ENCODE measurements at regions not wholly inside any gene's neighbourhood (a gene's known extent, or its start where the extent isn't known, plus 50 kb on each side); places are given as distances from the start of the nearest gene placed in this dataset.
"Not testable (repeated sequence)": the region's sequence is repeated elsewhere in the genome, so short reads cannot be mapped to it uniquely, and the experiment has no call there.

DNA sequence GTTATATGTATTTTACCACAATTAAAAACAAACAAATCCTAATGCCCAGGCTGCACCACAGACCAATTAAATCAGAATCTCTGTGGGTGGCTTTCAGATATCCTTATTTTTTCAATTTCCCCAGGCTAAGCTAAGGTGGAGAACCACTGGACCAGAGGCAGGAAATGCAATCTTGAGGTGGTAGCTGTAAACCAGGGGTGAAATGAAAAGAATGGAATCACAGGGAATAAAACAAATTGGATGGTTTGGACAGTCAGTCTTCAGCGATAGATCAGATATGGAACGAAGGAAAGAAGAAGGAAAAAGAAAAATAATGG lies 215.4 kb downstream of the KCNRG start:
- ATAC-seq (replicated peaks) = peak; percentile 16
- peaks cover 31 to 32% of the 10 kb centered on the region in 2 donors for H3K4me1 Mint-ChIP-seq (ENCODE audit: low read depth in 2 of 2)
- peak overlapping the region in 1 of 2 donors; percentile 1 for H3K4me3 Mint-ChIP-seq
- no peaks in the 10 kb centered on the region for H3K27me3 Mint-ChIP-seq
- H3K27ac Mint-ChIP-seq = peak overlapping the region in 1 of 2 donors; percentile 8
- no peaks in the 10 kb centered on the region for H3K36me3 Mint-ChIP-seq (ENCODE audit: insufficient read depth)
- no peak for DNase-seq
- H3K9me3 Mint-ChIP-seq = peaks cover 0 to 4% of the 10 kb centered on the region in 2 donors

DNA sequence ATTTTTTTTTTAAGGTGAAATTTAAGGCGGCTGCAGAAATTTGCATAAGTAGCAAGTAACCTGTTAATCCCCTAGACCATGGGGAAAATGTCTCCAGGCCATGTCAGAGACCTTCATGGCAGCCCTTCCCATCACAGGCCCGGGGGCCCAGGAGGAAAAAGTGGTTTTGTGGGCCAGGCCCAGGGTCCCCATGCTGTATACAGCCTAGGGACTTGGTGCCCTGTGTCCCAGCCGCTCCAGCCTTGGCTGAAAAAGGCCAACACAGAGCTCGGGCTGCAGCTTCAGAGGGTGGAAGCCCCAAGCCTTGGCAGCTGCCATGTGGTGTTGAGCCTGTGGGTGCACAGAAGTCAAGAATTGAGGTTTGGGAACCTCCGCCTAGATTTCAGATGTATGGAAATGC lies 218.3 kb downstream of the KCNRG start:
- ATAC-seq (replicated peaks); DNase-seq; H3K36me3 Mint-ChIP-seq (ENCODE audit: insufficient read depth); H3K4me3 Mint-ChIP-seq; H3K27ac Mint-ChIP-seq; H3K9me3 Mint-ChIP-seq; H3K27me3 Mint-ChIP-seq: not testable (repeated sequence)
- peaks cover 34% of the 10 kb centered on the region in 2 donors for H3K4me1 Mint-ChIP-seq (ENCODE audit: low read depth in 2 of 2)

DNA sequence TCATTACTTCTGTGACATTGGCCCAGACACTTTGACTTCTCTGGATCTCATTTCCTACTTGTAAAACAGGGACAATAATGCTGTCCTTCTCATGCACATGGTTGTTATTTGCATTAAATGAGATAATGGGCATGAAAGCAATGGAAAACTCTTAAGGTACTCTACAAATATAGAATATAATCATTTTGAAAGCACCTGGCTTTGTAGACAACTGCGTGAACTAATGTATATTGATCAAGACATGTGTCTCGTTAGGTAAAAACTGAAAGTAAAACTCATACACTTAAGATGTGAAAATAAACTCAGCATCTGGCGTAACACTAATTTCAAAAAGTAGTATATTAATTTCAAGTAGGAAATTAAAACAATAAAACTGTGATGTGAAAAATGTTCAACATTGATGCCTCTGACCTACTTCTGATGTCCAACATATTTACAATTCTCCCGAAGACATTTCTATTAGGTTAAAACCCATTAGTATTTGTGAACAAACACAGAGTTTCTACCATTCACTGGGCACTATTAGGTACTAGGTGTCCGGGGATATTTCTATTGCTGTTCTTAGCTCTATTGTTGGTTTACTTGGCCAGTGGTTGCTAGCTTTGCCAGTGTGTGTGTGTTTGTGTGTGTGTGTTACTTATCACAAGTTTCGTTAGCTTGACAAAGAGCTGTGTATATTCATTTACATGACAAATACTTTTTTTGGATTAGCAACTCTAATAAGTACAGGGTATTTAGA lies 220.5 kb downstream of the KCNRG start:
- Mint-ChIP-seq H3K27me3 (no peaks in the 10 kb centered on the region), H3K4me1 (ENCODE audit: low read depth in 2 of 2) (peaks cover 34 to 38% of the 10 kb centered on the region in 2 donors), H3K36me3 (ENCODE audit: insufficient read depth) (no peaks in the 10 kb centered on the region), H3K27ac (peak overlapping the region; percentile 93 to 95), H3K9me3 (peaks cover 0 to 4% of the 10 kb centered on the region in 2 donors), H3K4me3 (peak overlapping the region; percentile 72 to 77)
- peak; percentile 22 for ATAC-seq (replicated peaks)
- no peak for DNase-seq

DNA sequence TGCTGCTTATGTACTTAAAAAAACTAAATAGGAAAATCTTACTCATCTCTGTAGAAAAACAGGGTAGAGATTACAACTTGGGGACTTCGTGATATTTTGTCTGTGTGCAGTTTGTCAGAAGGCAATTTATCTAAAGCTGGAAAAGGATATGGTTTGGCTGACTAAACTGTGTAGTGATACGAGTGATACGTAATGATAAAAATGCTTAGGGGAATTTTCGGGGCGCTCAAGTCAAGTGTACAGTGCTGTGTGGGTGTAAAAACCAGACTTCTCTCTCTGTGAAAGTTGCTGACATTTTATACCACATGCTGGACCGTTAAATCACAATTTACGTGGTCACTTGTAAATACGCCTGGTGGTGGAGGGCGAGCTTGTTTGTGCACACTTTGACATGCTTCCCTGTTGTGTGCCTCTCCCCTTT lies 221.7 kb downstream of the KCNRG start:
- Mint-ChIP-seq H3K36me3 (ENCODE audit: insufficient read depth) (no peaks in the 10 kb centered on the region), H3K9me3 (peaks cover 0 to 4% of the 10 kb centered on the region in 2 donors), H3K4me1 (ENCODE audit: low read depth in 2 of 2) (peaks cover 34 to 36% of the 10 kb centered on the region in 2 donors), H3K27me3 (no peaks in the 10 kb centered on the region), H3K4me3 (peak overlapping the region; percentile 72 to 77), H3K27ac (peak overlapping the region; percentile 93 to 95)
- DNase-seq (peak; percentile 31 to 41 (median 39)), ATAC-seq (replicated peaks) (peak; percentile 95)

DNA sequence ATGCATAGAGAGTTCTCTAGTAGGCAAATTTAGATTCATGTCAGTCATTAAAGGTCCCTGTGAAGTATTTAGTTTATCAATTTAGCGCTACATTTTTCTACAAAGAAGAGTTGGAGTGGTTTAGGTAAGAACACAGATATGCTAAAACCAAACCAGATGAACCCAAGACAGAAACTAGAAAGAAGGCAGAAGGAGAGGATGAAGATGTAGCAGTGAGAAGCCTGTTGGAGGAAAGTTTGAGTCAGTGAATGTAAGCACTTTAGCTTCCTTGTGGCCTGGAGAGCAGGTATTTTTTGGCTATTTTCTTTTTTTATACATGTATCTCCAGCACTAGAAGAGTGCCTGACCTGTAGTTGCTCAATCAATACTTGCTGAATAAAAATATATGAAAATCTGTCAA lies 223.7 kb downstream of the KCNRG start:
- ATAC-seq (replicated peaks) (no peak), DNase-seq (no peak)
- peak overlapping the region; percentile 93 to 95 for H3K27ac Mint-ChIP-seq
- H3K27me3 Mint-ChIP-seq = no peaks in the 10 kb centered on the region
- peaks cover 34 to 35% of the 10 kb centered on the region in 2 donors for H3K4me1 Mint-ChIP-seq (ENCODE audit: low read depth in 2 of 2)
- H3K4me3 Mint-ChIP-seq = no peak overlapping the region
- H3K36me3 Mint-ChIP-seq (ENCODE audit: insufficient read depth) = no peaks in the 10 kb centered on the region
- H3K9me3 Mint-ChIP-seq = no peaks in the 10 kb centered on the region

DNA sequence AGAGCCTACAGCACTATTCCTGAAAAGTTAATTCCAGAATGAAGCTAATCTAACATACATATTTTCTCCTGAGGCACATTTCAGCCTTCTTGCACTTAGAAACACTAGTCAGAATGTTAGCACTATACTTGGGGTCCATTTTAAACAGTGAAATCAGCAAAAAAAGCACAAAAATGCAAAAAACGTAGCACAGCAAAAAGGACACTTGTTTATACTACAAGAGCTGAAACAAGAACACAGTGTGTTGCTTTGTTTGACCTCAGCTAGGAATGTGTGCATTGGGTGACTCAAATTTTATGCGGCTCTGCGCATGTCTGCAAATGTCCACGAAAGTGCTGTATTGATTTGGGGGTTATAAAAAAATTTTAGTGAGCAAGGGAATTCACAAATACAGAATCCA lies 226.2 kb downstream of the KCNRG start:
- Mint-ChIP-seq H3K27me3 (no peaks in the 10 kb centered on the region), H3K27ac (no peak overlapping the region), H3K36me3 (ENCODE audit: insufficient read depth) (no peaks in the 10 kb centered on the region), H3K9me3 (no peaks in the 10 kb centered on the region), H3K4me1 (ENCODE audit: low read depth in 2 of 2) (peaks cover 41 to 42% of the 10 kb centered on the region in 2 donors), H3K4me3 (no peak overlapping the region)
- ATAC-seq (replicated peaks) (no peak), DNase-seq (no peak)

DNA sequence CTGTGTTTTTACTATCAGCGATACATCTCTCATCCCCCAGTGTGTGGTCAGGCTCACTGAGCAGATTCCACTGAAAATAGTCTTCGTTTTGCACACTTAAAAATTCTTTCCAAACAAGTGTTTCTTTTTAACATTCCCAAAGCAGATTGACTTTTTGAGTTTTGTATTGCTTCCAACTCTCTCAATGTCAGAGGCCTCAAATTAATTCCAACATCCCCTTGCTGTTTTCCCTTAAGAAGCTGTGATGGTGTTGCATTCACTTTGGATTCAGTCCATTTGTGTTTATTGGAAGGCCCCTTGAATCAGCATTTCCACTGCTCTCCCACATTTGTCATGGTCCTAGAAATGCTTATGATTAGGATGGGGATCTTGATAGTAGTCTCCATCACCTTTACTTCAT lies 228.7 kb downstream of the KCNRG start:
- Mint-ChIP-seq H3K36me3 (ENCODE audit: insufficient read depth) (peaks cover 9% of the 10 kb centered on the region), H3K27me3 (no peaks in the 10 kb centered on the region), H3K9me3 (no peaks in the 10 kb centered on the region), H3K4me3 (no peak overlapping the region), H3K27ac (peak overlapping the region; percentile 45 to 78), H3K4me1 (ENCODE audit: low read depth in 2 of 2) (peaks cover 32 to 39% of the 10 kb centered on the region in 2 donors)
- ATAC-seq (replicated peaks) (no peak), DNase-seq (no peak)

DNA sequence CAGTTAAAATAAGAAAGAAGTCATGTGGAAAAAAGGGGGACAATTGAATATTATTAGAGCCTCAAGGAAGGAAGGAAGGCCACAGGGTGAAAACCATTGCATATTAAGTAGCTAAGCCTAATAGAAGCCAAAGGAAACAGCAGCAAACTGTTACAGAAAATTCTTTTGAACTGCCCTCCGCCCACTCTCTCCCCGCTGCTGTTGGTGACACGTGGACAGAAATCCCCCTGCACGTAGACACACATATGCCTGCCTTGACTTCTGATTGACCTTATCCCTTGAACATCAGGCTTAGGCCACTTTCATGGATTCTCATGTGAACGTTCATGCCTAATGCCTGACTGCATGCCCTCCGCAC lies 229.1 kb downstream of the KCNRG start:
- Mint-ChIP-seq H3K27ac (peak overlapping the region; percentile 45 to 78), H3K4me3 (peak overlapping the region in 1 of 2 donors; percentile 35), H3K27me3 (no peaks in the 10 kb centered on the region), H3K36me3 (ENCODE audit: insufficient read depth) (peaks cover 10% of the 10 kb centered on the region), H3K4me1 (ENCODE audit: low read depth in 2 of 2) (peaks cover 32 to 40% of the 10 kb centered on the region in 2 donors), H3K9me3 (no peaks in the 10 kb centered on the region)
- DNase-seq = no peak
- no peak for ATAC-seq (replicated peaks)

DNA sequence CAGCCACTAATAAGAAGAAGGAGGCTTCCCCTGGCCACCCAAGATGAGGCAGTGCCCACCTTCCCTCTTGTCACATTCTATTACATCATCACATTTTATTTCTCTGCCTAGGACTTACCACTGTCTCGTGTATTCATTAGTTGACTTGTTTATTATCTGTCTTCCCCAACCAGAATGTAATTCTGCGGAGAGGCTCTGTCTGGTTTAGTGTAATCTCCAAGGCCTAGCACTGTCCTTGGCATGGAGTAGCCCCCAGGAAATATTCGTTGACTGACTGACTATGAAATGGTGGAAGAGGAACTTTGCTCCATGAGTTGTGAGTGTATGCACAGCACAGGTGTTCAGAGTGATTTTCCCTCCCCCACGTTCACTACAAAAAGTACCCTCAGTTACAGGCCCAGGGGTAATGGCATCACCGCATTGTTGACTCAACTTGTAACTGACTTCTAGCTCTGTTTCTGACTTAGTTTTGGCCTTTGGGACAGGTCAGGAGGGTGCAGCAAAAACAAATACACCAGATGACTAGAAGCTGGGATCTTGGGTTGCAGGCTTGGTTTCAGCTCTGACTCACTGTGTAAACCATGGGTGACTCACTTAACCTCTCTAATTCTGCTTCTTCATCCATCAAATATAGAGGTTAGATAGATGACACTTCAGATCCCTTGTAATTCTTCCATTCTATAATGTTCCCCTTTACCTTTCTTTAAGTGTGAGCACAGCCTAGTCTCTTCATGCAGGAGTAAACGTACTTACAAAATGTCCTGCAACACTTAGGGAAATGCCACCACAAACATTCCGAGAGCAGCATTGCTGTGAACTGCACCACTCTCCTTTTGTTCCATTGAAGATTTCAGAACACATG lies 229.7 kb downstream of the KCNRG start:
- Mint-ChIP-seq H3K4me3 (peak overlapping the region; percentile 9 to 35), H3K9me3 (no peaks in the 10 kb centered on the region), H3K36me3 (ENCODE audit: insufficient read depth) (peaks cover 10% of the 10 kb centered on the region), H3K27ac (peak overlapping the region; percentile 45 to 78), H3K4me1 (ENCODE audit: low read depth in 2 of 2) (peaks cover 33 to 44% of the 10 kb centered on the region in 2 donors), H3K27me3 (no peaks in the 10 kb centered on the region)
- DNase-seq (no peak), ATAC-seq (replicated peaks) (peak; percentile 80)

DNA sequence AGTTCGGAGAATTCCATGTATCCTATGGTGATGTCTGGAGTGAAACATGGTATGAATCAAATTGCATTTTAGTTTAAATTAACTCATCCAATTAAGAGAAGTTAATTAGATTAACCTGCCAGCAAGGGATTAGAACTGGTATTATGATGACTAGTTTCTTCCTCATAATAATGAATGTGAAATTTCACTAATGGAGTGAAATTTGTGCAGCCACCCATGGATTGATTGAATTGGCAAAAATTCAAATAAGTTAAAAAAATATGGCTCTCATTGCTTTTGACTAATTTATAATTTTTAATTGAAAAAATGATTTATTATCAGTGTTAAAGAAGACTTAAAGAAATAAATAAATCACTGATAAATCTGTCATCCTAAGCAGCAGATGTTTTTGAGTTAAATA lies 232.0 kb downstream of the KCNRG start:
- H3K4me3 Mint-ChIP-seq = no peak overlapping the region
- H3K4me1 Mint-ChIP-seq (ENCODE audit: low read depth in 2 of 2) = peaks cover 43 to 47% of the 10 kb centered on the region in 2 donors
- no peak for DNase-seq
- ATAC-seq (replicated peaks) = no peak
- peaks cover 0 to 6% of the 10 kb centered on the region in 2 donors for H3K9me3 Mint-ChIP-seq
- H3K36me3 Mint-ChIP-seq (ENCODE audit: insufficient read depth) = peaks cover 10% of the 10 kb centered on the region
- no peak overlapping the region for H3K27ac Mint-ChIP-seq
- no peaks in the 10 kb centered on the region for H3K27me3 Mint-ChIP-seq

DNA sequence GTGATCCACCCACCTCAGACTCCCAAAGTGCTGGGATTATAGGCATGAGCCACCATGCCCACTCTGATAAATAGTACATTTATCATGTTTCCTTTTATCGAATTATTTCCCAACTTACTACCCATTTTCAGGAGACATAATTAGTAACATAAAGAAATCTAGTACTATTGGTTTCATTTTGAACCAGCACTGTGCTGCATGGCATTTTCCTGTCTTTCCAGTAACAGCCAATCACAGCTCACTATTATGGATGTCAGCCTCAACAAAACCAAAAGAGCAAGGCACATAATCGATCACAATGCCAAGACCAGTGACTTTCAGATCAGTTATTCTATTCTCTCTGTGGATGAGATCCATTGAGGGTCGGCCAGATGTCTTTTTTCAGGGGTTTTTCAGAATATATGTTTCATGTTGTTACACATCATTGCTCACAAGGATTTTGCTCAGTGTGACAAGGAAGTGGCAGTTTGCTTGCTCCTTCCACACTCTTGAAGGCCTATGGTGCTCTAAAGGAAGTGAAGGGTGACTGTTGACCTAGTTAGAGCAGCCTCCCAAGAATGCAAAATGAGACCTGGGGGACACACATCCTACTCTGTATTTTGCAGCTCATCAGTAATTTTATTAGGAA lies 233.4 kb downstream of the KCNRG start:
- Mint-ChIP-seq H3K36me3 (ENCODE audit: insufficient read depth) (peaks cover 10% of the 10 kb centered on the region), H3K27me3 (no peaks in the 10 kb centered on the region), H3K9me3 (peaks cover 0 to 13% of the 10 kb centered on the region in 2 donors), H3K4me1 (ENCODE audit: low read depth in 2 of 2) (peaks cover 43 to 51% of the 10 kb centered on the region in 2 donors), H3K27ac (peak overlapping the region; percentile 82 to 87), H3K4me3 (peak overlapping the region; percentile 26 to 49)
- peak; percentile 79 for ATAC-seq (replicated peaks)
- no peak for DNase-seq

DNA sequence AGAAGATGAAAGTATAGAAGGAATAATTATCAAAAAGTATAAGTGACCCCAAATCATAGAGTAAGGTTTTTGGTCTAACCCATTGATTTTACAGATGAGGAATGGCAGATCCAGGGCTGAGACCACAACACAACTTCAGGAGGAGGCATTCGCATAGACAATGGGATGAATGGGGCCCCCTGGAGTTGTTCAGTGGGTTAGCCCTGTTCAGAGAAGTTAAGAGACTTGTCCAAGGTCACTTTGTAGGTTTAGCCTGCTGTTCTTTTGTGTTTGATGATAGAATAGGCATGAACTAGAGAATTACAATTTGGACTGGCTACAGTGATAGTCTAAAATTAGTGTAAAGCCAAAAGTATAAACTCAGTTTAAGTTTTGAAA lies 233.9 kb downstream of the KCNRG start:
- no peak for DNase-seq
- H3K9me3 Mint-ChIP-seq = peaks cover 0 to 13% of the 10 kb centered on the region in 2 donors
- peak overlapping the region; percentile 26 to 49 for H3K4me3 Mint-ChIP-seq
- peak overlapping the region; percentile 82 to 87 for H3K27ac Mint-ChIP-seq
- peaks cover 11% of the 10 kb centered on the region for H3K36me3 Mint-ChIP-seq (ENCODE audit: insufficient read depth)
- no peaks in the 10 kb centered on the region for H3K27me3 Mint-ChIP-seq
- peaks cover 42 to 48% of the 10 kb centered on the region in 2 donors for H3K4me1 Mint-ChIP-seq (ENCODE audit: low read depth in 2 of 2)
- ATAC-seq (replicated peaks) = no peak

DNA sequence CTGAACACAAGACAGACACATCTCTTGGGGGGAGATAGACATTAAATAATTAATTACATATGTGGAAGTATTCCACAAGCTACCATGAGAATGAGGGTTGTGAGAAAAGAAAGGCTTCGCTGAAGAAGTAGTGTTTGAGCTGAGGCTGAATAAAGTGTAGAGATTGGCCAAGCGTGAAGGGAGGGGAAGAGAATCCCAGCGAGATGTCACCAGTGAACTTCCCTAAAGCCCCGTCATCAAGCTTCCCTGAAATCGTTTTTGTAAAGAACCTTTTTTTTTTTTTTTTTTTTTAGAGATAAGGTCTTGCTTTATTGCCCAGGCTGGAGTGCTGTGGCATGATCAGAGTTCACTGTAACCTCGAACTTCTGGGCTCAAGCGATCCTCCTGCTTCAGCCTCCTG lies 235.2 kb downstream of the KCNRG start:
- Mint-ChIP-seq H3K36me3 (ENCODE audit: insufficient read depth) (peaks cover 14% of the 10 kb centered on the region), H3K9me3 (peaks cover 0 to 13% of the 10 kb centered on the region in 2 donors), H3K27me3 (no peaks in the 10 kb centered on the region), H3K4me3 (no peak overlapping the region), H3K4me1 (ENCODE audit: low read depth in 2 of 2) (peaks cover 35 to 43% of the 10 kb centered on the region in 2 donors), H3K27ac (no peak overlapping the region)
- no peak for DNase-seq
- ATAC-seq (replicated peaks) = no peak
